HG03439 (cell line): ENCODE measurements at regions not wholly inside any gene's neighbourhood (a gene's known extent, or its start where the extent isn't known, plus 50 kb on each side); places are given as distances from the start of the nearest gene placed in this dataset.
"Not testable (repeated sequence)": the region's sequence is repeated elsewhere in the genome, so short reads cannot be mapped to it uniquely, and the experiment has no call there.

Experiments
- ATAC-seq: cut with Tn5 transposase; IDR thresholded peaks from one replicate; pipeline ENCODE4 v1.9.1; 2021; ENCODE audit warnings: mild to moderate bottlenecking, moderate library complexity; ENCODE audit not compliant: unreplicated experiment

DNA sequence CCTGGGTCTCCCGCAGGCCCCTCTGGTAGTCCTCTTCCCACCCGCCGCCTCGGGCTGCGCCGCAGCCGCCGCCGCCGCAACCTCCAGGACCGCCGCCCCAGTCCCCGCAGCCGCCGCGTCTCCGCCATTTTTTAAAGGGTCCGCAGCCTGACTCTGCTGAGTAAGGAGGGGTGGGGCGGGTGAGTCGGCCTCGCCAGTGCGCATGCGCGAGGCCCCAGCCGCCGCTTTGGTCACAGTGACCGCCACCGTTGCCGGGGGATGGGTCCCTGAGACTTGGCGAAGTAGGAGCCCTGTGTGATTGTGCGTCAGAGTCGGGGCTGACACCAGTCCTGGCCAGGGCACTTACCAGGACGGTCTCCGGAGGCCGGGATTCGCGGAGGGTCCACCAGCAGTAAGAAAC, 1424.2 kb upstream of the PCDH10 start:
- not testable (repeated sequence) for ATAC-seq

DNA sequence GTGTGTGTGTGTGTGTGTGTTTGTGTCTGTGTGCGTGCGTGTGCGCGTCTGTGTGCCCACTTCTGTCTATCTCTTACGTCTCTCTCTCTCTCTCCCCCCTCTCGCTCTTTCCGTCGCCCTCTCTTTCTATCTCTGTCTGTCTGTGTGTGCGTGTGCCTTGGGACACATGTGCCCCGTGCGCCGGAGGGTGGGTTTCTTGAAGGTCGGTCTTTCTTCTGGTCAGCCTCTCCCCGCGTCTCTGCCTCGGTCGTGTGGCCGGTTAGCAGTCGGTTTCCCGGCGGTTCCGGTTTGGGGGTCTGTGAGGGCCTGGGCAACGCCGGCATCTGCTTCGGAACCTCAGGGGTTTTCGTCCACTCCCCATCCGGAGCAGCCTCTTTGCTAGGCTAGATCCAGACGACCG, 1423.6 kb upstream of the PCDH10 start:
- not testable (repeated sequence) for ATAC-seq

DNA sequence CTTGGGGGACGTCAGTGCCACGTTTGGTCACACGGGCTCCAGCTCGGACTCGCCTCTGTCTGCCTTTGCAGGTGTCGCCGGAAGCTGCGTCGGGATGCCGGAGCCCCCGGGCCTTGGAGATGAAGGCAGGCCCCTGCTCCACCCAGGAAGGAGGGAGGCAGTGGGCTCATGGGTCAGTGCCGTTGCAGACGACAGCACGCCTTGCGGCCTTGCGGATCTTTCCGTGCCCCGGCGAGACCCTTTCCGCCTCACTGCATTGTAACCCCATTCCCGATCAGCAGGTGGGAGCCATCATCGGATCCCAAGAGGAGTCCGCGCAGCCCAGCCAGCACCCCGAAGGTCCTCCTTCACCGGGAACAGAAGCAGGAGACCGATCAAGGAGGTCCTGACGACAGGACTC, 1422.2 kb upstream of the PCDH10 start:
- ATAC-seq = not testable (repeated sequence)

DNA sequence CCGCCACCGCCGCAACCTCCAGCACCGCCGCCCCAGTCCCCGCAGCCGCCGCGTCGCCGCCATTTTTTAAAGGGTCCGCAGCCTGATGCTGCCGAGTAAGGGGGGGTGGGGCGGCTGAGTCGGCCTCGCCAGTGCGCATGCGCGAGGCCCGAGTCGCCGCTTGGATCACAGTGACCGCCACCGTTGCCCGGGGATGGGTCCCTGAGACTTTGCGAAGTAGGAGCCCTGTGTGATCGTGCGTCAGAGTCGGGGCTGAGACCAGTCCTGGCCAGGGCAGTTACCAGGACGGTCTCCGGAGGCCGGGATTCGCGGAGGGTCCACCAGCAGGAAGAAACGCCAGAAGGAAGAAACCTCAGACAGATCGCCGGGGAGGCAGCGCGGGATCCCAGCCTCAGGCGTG, 1421.7 kb upstream of the PCDH10 start:
- not testable (repeated sequence) for ATAC-seq

DNA sequence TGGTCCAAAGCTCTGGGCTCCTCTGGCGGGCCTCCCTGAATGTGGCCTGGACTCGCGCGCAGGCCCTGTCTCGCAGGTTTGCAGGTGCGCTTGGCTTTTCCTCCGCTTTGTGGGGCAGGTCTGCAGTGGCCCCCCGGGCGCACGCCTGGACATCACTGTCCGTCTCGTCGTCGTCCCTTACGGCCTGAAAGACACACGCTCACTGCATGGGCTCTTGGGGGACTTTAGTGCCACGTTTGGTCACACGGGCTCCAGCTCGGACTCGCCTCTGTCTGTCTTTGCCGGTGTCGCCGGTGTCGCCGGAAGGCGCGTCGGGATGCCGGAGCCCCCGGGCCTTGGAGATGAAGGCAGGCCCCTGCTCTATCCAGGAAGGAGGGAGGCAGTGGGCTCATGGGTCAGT, 1419.9 kb upstream of the PCDH10 start:
- not testable (repeated sequence) for ATAC-seq

DNA sequence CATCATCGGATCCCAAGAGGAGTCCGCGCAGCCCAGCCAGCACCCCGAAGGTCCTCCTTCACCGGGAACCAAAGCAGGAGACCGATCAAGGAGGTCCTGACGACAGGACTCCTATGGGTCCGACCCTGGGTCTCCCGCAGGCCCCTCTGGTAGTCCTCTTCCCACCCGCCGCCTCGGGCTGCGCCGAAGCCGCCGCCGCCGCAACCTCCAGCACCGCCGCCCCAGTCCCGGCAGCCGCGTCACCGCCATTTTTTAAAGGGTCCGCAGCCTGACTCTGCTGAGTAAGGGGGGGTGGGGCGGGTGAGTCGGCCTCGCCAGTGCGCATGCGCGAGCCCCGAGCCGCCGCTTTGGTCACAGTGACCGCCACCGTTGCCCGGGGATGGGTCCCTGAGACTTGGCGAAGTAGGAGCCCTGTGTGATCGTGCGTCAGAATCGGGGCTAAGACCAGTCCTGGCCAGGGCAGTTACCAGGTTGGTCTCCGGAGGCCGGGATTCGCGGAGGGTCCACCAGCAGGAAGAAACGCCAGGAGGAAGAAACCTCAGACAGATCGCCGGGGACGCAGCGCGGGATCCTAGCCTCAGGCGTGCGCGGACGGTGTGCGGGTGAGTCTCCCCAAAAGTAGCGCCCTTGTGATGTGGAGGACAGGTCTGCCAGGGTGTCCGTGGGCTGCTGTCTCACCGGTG, 1419.2 kb upstream of the PCDH10 start:
- not testable (repeated sequence) for ATAC-seq

DNA sequence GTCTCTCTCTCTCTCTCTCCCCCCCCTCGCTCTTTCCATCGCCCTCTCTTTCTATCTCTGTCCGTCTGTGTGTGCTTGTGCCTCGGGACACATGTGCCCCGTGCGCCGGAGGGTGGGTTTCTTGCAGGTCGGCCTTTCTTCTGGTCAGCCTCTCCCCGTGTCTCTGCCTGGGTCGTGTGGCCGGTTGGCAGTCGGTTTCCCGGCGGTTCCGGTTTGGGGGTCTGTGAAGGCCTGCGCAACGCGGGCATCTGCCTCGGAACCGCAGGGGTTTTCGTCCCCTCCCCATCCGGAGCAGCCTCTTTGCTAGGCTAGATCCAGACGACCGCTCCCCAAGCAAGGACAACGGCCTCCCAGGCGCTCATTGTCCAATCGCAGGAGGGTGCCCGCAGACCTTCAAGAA, 1418.5 kb upstream of the PCDH10 start:
- ATAC-seq = not testable (repeated sequence)

DNA sequence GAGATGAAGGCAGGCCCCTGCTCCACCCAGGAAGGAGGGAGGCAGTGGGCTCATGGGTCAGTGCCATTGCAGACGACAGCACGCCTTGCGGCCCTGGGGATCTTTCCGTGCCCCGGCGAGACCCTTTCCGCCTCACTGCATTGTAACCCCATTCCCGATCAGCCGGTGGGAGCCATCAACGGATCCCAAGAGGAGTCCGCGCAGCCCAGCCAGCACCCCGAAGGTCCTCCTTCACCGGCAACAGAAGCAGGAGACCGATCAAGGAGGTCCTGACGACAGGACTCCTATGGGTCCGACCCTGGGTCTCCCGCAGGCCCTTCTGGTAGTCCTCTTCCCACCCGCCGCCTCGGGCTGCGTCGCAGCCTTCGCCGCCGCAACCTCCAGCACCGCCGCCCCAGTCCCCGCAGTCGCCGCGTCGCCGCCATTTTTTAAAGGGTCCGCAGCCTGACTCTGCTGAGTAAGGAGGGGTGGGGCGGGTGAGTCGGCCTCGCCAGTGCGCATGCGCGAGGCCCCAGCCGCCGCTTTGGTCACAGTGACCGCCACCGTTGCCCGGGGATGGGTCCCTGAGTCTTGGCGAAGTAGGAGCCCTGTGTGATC, 1417.0 kb upstream of the PCDH10 start:
- not testable (repeated sequence) for ATAC-seq

DNA sequence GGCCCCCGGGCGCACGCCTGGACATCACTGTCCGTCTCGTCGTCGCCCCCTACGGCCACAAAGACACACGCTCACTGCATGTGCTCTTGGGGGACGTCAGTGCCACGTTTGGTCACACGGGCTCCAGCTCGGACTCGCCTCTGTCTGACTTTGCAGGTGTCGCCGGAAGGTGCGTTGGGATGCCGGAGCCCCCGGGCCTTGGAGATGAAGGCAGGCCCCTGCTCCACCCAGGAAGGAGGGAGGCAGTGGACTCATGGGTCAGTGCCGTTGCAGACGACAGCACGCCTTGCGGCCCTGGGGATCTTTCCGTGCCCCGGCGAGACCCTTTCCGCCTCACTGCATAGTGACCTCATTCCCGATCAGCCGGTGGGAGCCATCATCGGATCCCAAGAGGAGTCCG, 1414.8 kb upstream of the PCDH10 start:
- not testable (repeated sequence) for ATAC-seq

DNA sequence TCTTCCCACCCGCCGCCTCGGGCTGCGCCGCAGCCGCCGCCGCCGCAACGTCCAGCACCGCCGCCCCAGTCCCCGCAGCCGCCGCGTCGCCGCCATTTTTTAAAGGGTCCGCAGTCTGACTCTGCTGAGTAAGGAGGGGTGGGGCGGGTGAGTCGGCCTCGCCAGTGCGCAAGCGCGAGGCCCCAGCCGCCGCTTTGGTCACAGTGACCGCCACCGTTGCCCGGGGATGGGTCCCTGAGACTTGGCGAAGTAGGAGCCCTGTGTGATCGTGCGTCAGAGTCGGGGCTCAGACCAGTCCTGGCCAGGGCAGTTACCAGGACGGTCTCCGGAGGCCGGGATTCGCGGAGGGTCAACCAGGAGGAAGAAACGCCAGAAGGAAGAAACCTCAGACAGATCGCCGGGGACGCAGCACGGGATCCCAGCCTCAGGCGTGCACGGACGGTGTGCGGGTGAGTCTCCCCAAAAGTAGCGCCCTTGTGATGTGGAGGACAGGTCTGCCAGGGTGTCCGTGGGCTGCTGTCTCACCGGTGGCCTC, 1414.2 kb upstream of the PCDH10 start:
- not testable (repeated sequence) for ATAC-seq

DNA sequence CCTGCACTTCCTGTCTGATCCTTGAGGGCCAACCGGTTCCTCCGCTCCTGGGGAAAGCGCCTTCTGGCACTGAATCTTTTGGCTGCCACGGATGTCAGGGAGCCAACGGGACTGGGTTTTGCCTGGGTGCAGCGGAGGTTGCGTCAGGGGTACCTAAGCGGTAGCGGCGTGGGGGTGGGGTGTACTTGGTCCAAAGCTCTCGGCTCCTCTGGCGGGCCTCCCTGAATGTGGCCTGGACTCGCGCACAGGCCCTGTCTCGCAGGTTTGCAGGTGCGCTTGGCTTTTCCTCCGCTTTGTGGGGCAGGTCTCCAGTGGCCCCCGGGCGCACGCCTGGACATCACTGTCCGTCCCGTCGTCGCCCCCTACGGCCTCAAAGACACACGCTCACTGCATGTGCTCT, 1410.1 kb upstream of the PCDH10 start:
- ATAC-seq = not testable (repeated sequence)

DNA sequence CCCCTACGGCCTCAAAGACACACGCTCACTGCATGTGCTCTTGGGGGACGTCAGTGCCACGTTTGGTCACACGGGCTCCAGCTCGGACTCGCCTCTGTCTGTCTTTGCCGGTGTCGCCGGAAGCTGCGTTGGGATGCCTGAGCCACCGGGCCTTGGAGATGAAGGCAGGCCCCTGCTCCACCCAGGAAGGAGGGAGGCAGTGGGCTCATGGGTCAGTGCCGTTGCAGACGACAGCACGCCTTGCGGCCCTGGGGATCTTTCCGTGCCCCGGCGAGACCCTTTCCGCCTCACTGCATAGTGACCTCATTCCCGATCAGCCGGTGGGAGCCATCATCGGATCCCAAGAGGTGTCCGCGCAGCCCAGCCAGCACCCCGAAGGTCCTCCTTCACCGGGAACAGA, 1407.3 kb upstream of the PCDH10 start:
- not testable (repeated sequence) for ATAC-seq

DNA sequence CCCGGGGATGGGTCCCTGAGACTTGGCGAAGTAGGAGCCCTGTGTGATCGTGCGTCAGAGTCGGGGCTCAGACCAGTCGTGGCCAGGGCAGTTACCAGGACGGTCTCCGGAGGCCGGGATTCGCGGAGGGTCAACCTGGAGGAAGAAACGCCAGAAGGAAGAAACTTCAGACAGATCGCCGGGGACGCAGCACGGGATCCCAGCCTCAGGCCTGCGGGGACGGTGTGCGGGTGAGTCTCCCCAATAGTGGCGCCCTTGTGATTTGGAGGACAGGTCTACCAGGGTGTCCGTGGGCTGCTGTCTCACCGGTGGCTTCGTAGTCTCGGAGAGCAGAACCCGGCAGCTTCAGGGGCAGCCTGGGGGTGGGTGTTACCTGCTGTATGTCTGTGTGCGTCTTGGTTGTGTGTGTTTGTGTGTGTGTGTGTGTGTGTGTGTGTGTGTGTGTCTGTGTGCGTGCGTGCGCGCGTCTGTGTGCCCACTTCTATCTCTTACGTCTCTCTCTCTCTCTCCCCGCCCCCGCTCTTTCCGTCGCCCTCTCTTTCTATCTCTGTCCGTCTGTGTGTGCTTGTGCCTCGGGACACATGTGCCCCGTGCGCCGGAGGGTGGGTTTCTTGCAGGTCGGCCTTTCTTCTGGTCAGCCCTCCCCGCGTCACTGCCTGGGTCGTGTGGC, 1406.4 kb upstream of the PCDH10 start:
- not testable (repeated sequence) for ATAC-seq

DNA sequence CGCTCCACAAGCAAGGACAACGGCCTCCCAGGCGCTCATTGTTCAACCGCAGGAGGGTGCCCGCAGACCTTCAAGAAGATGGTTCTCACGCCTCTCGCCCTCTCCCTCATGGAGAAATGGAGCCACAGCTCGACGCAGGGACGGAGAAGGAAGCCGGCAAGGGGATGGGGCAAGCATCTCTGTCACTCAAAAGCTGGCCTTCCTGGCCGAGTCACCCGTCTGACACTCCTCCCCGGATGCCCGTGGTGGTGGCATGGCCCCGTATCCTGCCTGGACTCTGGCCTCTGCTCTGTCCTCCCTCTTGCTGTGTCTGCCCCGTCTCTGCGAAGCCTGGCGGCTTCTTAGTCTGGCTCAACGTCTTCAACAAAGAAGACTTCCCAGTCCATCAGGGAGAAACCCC, 1405.7 kb upstream of the PCDH10 start:
- ATAC-seq = not testable (repeated sequence)

DNA sequence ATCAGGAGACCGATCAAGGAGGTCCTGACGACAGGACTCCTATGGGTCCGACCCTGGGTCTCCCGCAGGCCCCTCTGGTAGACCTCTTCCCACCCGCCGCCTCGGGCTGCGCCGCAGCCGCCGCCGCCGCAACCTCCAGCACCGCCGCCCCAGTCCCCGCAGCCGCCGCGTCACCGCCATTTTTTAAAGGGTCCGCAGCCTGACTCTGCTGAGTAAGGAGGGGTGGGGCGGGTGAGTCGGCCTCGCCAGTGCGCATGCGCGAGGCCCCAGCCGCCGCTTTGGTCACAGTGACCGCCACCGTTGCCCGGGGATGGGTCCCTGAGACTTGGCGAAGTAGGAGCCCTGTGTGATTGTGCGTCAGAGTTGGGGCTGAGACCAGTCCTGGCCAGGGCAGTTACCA, 1401.9 kb upstream of the PCDH10 start:
- ATAC-seq = not testable (repeated sequence)

DNA sequence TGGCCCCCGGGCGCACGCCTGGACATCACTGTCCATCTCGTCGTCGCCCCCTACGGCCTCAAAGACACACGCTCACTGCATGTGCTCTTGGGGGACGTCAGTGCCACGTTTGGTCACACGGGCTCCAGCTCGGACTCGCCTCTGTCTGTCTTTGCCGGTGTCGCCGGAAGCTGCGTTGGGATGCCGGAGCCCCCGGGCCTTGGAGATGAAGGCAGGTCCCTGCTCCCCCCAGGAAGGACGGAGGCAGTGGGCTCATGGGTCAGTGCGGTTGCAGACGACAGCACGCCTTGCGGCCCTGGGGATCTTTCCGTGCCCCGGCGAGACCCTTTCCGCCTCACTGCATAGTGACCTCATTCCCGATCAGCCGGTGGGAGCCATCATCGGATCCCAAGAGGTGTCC, 1399.9 kb upstream of the PCDH10 start:
- not testable (repeated sequence) for ATAC-seq

DNA sequence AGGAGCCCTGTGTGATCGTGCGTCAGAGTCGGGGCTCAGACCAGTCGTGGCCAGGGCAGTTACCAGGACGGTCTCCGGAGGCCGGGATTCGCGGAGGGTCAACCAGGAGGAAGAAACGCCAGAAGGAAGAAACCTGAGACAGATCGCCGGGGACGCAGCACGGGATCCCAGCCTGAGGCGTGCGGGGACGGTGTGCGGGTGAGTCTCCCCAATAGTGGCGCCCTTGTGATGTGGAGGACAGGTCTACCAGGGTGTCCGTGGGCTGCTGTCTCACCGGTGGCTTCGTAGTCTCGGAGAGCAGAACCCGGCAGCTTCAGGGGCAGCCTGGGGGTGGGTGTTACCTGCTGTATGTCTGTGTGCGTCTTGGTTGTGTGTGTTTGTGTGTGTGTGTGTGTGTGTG, 1399.1 kb upstream of the PCDH10 start:
- ATAC-seq = not testable (repeated sequence)

DNA sequence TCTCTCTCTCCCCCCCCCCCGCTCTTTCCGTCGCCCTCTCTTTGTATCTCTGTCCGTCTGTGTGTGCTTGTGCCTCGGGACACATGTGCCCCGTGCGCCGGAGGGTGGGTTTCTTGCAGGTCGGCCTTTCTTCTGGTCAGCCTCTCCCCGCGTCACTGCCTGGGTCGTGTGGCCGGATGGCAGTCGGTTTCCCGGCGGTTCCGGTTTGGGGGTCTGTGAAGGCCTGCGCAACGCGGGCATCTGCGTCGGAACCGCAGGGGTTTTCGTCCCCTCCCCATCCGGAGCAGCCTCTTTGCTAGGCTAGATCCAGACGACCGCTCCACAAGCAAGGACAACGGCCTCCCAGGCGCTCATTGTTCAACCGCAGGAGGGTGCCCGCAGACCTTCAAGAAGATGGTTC, 1398.6 kb upstream of the PCDH10 start:
- ATAC-seq = not testable (repeated sequence)

DNA sequence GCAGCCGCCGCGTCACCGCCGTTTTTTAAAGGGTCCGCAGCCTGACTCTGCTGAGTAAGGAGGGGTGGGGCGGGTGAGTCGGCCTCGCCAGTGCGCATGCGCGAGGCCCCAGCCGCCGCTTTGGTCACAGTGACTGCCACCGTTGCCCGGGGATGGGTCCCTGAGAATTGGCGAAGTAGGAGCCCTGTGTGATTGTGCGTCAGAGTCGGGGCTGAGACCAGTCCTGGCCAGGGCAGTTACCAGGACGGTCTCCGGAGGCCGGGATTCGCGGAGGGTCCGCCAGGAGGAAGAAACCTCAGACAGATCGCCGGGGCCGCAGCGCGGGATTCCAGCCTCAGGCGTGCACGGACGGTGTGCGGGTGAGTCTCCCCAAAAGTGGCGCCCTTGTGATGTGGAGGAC, 1386.9 kb upstream of the PCDH10 start:
- ATAC-seq = not testable (repeated sequence)

DNA sequence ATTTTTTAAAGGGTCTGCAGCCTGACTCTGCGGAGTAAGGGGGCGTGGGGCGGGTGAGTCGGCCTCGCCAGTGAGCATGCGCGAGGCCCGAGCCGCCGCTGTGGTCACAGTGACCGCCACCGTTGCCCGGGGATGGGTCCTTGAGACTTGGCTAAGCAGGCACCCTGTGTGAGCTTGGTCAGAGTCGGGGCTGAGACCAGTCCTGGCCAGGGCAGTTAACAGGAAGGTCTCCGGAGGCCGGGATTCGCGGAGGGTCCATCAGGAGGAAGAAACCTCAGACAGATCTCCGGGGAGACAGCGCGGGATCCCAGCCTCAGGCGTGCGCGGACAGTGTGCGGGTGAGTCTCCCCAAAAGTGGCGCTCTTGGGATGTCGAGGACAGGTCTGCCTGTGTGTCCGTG, 1384.4 kb upstream of the PCDH10 start:
- ATAC-seq = no peak

DNA sequence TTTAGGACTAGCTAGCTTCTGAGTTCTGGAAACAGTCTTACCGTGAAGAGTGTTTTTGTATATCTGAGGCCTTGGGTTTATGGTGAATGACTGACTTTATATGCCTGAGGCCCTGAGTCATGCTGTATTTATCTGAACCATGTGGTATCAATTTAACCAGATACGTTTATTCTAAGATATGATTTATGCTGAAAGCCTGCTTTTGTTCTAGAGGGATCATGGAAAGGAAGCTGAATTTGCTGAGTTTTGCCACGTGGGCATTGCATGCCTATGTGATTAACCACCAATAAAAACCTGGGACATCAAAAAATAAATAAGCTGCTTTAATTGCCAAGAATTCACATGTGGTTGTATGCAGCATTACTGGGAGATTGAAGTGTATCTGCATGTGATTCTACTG, 1374.7 kb upstream of the PCDH10 start:
- ATAC-seq = not testable (repeated sequence)

DNA sequence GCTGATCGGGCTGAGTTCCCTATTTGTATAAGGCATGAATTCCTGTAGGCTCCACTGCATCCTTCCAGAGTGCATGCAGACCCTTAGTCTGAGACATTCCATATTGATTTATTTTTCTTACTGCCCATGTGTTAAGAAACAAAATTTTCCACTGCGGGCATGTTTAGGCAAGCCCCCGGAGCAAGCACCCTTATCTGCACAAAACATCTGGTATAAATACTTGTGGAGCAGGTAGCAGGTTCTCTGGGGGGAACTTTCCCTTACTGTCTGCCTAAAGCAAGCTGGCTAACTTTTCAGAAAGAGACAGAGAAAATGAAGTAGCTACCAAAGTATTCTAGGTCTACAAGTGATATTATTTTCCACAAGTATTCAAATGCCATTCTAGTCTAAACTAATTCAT, 1338.5 kb upstream of the PCDH10 start:
- ATAC-seq = not testable (repeated sequence)
